ENCODE measurements at regions not wholly inside any gene's neighbourhood (a gene's known extent, or its start where the extent isn't known, plus 50 kb on each side); places are given as distances from the start of the nearest gene placed in this dataset.
A peak's percentile ranks its signal among the peaks of the same experiment; 100 is the strongest.
"Not testable (repeated sequence)": the region's sequence is repeated elsewhere in the genome, so short reads cannot be mapped to it uniquely, and the experiment has no call there.

DNA sequence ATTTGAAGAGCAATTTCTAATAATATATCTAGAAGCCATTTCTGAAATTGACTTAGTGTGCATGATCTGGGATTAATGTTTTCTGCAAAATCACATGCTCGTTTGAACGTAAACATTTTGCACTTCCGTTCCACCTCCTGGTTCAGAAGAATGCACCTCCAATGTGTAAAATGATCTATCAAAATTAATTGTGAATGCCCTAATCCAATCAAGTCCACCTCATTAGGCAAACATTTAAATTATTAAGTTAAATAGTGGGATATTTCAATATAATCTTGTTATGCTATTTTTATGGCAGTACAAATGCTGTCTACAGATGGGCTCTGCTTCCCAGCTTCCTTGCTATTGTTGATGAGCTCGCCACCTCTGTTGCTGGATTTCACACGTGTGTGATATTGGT, 542.5 kb downstream of the INSC start:
- no peak for DNase-seq (ENCODE audit: low read depth)

DNA sequence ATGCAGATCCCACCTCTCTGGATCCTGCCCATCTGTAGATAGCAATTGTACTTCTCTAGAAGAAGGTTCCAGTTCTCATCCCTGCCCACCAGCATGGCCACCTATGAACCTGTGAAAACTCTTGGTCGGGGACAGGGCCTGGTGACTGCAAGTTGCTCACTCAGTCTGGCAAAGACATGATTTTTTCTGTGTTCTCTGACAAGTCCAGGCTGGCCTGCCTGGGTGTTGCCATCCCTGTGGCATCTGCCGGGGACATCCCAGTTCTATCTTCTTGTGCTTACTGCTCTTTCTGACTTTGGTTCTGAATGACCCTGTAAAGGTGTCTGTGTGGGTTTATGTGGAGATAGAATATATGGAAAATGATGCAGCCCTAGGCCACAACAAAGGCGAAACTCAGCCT, 545.8 kb downstream of the INSC start:
- no peak for DNase-seq (ENCODE audit: low read depth)

DNA sequence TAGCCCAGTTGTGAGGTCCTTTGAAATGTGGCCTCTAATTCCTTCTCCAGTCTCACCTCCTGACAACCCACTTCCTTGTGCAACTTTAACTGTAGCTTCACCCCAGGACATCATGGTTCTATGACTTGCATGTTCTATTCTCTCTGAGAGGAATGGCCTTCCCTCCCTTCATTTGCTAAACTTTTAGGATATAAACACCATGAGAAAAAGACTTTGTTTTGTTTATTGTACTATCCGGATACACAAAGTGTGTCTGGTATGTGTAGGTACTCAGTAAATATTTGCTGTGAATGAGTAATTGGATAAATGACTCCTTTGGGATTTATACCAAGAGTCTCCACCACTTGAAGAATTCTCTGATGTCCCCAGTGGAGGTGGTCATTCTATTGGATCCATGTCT, 547.6 kb downstream of the INSC start:
- DNase-seq (ENCODE audit: low read depth): no peak

DNA sequence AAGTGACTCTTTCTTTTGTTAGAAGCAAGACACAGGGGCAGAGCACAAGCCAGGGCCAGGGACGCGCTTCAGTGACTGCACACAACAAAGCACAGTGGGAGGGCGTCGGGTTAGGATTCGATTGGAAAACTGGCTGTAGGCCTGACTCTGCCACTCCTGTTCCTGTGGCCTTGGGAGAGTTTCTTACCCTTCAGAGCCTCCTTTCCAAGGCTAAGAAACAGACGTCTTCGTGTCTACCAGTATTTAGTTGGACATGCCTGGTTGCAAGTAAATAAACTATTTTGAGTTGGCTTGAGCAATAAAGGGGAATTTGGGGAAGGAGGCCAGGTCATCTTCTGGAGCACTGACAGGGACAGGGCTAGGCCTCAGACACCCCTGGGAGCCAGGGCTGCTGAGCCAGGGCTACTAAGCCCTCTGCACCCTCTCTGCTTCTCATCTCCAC, 549.1 kb downstream of the INSC start:
- no peak for DNase-seq (ENCODE audit: low read depth)

DNA sequence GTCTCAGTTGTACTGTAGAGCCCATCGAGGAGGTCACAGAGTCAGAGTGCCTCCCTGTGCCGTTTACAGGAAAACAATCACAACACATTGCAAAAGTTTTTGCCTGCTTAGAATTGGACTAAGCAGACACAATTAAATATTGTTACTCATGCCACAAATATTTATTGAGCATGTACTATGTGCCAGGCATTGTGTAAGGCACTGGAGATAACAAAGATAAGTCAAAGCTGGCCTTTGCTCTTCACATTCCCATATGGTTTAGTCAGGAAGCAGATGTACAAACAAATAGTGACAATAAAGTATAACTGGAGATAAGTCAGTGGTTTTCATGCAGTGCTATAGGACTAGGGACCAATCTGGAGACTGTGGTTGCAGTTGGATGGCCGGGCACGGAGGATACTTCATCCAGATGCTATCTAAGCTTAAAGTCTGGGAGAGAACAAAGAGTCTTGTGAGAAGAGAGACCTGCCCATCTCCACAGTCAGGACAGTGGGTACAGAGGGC, 550.7 kb downstream of the INSC start:
- DNase-seq (ENCODE audit: low read depth): peak; percentile 43

DNA sequence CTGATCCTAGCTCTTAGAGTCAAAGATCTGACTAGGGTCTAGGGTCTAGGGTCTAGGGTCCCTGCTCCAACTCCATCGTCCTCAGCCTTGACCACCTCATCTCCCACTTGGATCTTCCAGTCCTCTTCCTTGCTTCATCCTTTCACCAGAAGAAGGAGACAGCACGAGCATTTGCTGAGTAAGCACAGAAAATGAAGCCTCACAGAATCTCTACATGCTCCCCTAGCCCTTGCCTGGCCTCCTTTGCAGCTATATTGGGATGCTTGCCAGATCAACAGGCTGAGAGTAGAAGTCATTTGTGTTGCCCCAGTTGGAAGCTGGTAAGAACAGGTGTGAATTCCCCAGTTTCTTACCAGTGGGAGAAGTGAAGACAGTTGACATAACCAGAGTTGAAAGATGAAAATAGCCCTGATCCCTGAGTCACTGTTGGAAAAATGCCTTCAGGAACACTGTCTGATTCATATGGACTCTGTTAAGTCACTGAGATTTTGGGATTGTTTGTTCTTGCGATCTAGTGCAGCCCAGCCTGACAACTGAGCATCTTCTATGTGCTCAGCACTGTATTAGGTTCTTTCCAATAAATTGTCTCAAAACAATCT, 552.5 kb downstream of the INSC start:
- DNase-seq (ENCODE audit: low read depth): no peak

DNA sequence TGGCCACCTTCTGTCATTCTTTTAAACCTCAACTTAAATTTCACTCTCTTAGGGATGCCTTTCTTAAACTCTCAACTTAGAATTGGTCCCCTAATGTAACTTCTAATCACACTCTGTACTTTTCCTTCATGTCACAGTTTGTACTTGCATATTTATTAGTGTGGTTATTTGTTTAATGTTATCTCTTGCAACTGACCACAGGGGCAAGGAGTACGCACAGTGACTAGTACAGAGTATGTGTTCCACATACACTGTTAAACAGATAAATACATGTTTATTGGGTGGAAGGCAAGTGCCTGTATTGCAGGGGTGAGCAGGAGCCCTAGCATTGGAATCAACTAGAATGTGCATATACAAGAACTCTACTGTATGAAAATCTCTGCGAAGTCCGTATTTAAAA, 554.0 kb downstream of the INSC start:
- no peak for DNase-seq (ENCODE audit: low read depth)

DNA sequence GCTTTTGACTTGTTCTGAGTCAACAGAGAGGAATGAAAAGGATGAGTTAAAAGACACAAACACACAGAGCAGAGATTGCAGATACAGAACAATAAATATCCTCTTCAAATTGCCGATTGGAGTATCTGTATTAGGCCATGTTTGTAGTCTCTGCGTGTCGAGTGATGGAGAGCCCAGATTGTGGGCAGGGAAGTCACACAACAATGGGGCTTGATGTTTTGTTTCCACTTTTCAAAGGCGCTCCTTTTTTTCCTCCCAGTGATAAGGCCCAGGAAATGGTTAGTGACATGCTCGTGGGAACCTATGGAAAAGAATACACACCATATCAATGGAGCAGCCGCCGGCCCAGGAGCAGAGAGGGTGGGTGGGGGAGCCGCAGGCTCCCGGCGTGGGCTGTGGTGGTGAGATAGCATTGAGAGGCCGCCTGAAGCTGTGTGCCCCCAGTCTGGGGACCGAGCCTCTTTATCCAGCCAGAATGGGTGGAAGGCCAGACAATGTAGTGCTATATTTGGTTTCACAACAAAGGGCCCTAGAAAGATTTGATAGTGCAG, 555.9 kb downstream of the INSC start:
- DNase-seq (ENCODE audit: low read depth): no peak

DNA sequence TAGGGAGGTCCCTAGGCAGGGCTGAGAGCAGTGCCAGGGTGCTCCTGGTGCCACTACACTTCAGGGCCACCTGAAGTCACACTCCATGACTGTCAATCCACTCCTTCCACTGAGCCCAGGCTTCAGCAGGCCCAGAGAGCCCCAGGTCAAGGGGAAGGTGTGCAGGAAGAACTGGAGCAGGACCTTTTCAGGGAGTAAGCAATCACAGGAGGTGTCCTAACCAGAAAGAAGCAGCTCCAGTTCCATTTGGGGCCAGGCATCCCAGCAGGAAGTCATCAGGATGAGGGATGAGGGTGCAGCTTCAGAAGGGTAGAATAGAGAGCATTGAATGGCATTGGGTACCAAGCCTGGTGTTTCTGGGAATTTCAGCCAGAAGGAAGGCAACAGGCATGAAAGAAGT, 556.5 kb downstream of the INSC start:
- no peak for DNase-seq (ENCODE audit: low read depth)

DNA sequence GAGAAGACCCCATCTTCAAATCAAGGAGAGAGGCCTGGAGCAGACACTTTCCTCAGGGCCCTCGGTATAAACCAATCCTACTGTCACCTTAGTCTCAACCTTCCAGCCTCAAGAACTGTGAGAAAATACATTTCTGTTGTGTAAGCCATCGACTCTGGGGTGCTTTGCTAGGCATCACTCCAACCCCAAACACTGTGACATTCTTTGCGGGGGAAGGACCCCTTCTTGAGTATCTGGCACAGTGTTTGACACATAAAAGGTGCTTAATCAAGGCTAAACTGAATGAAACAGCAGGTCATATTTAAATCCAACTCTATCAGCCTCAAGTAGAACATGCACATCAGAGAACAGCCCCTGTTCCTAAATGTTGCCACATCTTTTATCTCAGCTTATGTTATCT, 558.1 kb downstream of the INSC start:
- DNase-seq (ENCODE audit: low read depth): no peak

DNA sequence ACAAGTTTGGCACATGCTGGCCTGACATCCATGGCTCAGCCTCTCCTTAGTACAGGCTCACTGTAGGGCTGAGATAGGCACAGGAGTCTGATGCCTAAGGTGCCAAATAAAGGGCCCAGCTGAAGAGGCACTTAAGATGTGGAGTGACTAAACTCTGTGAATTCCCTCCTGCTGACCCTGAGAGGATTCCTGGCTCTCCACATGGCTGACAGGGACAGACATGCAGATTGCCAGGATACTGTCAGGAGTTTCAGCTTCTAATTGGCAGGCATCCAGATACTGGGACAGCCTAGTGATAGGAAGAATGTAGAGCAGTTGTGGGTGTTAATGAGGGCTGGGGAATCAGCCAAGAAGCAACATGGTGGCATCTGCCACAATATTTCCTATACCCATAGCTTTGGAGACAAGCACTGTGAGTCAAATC, 558.7 kb downstream of the INSC start:
- DNase-seq (ENCODE audit: low read depth): no peak

DNA sequence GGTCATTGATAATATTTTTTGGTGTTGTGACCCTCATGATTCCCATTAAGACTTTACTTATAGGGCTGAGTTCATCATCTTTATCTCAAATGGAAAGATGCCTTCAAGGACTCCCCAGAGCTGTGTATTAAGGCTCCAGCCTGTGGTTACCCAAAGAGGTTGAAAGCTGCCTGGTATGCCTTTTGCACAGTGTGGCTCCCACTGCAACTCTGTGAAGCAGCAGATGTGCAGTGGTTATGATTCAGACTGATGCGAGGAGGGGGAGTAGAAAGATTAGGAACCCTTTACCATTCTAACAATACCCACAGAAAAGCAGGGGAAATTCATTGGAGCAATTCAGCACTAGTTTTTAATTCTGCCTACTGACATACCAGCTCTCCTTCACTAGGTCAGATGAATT, 560.0 kb downstream of the INSC start:
- DNase-seq (ENCODE audit: low read depth): no peak

DNA sequence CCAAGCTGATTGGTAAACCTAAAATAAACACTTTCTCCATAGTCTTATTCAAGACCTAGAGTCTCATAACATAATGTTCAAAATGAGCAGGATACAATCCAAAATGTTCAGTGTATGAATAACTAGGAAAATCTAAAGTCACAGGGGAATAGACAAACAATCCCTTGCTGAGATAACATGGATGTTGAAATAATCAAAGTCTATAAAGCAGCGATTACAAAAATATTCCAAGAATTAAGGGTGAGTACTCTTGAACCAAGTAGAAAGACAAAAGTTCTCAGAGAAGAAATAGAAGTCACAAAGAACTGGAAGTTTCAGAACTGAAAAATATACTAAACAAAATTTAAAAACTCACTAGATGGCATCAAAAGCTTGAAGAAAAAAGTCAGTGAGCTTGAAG, 561.0 kb downstream of the INSC start:
- no peak for DNase-seq (ENCODE audit: low read depth)

DNA sequence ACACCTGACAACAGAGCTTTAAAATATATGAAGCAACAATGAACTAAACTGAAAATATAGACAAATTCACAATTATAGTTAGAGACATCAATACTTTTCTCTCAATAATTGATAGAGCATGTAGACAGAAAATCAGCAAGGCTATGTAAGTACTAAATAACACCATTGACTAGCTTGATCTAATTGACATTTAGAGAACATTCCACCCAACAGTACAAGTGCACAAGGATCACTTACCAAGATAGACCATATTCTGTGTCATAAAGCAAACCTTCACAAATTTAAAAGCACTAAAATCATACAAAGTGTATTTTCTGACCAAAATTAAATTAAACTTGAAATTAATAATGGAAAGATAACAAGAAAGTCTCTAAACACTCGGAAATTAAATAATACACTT, 562.5 kb downstream of the INSC start:
- no peak for DNase-seq (ENCODE audit: low read depth)

DNA sequence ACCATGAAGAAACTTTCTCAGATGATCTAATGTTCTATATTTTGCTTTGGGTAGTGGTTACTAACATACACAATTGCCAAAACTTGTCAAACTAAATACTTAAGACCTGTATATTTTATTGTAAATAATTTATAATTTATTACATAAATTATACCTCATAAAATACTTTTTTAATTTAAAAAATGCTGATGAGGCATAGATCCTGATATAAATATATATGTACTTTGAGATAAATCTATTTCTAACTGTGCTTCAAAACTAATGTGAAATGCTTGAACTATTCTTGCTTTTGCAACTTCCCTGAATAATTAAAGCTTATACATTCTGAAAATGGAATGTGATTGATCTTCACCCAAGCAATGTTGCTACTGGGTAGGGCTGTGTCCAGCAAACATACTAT, 568.8 kb downstream of the INSC start:
- no peak for DNase-seq (ENCODE audit: low read depth)

DNA sequence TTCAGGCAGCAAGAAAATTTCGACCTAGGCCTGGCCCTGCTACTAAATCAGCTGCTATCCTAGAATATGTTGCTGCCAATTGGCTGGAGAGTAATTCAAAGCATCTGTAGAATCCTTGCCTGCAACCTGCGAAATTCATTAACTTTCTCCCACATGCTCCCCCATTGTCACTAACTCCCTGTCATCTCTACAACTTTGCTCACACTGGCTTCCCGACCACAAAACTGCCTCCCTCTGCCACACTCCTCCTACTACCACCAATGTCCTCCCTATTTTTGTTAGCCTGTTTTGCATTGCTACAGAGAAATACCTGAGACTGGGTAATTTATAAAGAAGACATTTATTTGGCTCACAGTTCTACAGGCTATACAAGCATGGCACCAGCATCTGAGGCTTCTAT, 570.6 kb downstream of the INSC start:
- no peak for DNase-seq (ENCODE audit: low read depth)

DNA sequence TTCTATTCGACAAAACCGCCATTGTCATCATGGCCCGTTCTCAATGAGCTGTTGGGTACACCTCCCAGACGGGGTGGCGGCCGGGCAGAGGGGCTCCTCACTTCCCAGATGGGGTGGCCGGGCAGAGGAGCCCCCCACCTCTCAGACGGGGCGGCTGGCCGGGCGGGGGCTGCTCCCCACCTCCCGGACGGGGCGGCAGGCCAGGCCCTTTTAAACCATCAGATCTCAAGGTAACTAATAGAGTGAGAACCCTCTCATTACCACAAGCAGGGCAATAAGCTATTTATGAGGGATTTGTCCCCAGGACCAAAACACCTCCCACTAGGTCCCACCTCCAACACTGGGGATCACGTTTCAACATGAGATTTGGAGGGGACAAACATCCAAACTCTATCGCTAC, 571.5 kb downstream of the INSC start:
- not testable (repeated sequence) for DNase-seq (ENCODE audit: low read depth)

DNA sequence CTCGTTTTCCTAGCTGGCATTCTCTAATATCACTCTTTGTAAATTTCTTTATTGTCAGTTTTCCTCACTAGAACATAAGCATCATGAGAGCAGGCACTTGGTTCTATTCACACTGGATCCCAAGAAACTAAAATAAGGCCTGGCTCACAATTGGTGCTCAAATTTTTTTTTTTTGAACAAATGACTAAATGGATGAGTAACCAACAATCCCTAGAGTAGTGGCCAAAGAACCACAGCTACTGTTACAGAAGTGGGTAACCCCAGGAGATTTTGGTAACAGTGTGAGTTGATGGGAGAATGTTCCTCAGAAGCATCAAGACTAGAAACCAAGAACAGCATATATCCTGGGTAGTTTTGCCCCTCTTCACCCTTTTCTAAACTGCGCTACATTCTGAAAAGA, 572.6 kb downstream of the INSC start:
- no peak for DNase-seq (ENCODE audit: low read depth)

DNA sequence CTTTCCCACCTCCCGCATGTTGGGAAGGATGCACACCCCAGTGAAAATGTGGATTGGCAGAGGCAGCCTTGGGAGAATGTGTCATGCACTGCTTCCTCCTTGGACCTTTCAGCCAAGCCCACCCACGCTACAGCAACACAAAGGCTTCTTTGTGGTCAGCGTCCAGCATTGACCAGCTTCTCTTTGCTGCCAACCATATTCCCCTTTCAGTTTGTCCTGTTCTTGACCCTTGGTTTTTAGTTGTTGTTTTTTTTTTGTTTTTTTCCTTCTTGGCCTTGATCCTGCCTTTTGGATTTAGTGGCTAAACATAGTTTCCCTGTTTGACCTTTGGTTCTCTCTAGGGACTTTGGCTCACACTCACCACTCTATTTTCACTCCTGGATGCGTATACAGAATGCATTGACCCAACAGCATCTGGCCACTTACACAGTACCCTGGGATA, 573.6 kb downstream of the INSC start:
- DNase-seq (ENCODE audit: low read depth): peak; percentile 54

DNA sequence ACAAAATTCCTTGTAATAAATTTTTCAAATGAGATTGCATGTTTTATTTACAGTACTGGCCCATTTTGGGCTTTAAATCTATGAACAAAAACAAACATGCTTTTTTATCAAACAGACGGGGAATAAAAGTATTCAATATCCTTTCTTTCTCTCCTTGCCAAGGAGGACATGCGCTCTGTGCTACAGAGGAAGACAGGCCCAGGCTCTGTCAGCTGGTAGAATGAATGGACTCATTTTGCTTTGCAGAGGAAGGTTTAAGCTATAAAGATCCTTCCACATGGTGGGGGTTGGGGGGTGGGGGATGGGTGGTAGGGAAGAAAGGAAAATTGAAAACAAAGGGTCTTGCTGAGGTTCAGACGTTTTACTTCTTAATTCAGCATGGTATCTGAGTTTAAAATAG, 575.6 kb downstream of the INSC start:
- DNase-seq (ENCODE audit: low read depth): no peak

DNA sequence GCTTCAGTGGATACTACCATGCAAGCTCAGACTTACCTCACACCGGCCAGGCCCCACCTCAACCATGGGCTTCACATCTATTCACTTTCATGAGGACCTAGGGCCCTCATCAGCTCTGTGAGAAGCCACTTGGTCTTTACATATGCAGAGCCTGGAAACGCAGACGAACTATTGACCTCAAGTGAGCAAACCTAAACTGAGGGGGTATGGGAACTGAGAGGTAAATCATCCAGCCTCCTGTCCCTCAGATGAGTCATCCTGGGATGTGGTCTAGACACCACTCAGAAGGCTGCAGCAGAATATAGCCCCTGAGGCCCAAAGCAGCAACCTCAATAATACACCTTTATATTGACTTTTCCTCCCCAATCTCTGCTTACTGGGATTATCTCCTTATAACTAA, 578.0 kb downstream of the INSC start:
- DNase-seq (ENCODE audit: low read depth): peak; percentile 4

DNA sequence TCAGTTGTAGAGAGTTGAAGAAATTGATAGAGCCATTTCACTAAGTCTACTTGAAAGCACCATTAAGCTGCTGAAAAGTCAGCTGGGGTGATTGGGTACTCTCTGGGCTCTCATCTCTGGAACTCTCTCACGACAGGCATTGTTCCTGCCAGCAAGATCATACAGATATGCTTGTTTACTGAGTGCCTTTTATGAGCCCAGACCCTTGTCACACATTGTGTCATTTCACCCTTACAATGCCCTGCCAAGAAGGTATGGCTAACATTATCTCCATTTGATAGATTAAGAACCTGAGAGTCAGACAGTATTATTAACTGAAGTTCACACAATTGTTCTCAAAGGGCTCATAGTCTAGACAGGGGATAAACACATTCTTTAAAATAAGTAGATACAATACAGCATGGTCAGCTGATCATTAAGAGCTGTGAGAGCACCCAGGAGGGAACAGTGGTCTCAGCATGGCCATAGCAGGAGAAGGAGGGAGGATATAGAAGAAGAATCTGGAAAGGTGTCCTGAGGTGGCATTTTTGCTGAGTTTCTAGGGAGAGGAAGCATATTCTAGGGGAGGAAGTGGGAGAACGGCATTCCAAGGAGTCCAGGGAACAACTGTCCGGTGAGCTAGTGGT, 580.5 kb downstream of the INSC start:
- no peak for DNase-seq (ENCODE audit: low read depth)

DNA sequence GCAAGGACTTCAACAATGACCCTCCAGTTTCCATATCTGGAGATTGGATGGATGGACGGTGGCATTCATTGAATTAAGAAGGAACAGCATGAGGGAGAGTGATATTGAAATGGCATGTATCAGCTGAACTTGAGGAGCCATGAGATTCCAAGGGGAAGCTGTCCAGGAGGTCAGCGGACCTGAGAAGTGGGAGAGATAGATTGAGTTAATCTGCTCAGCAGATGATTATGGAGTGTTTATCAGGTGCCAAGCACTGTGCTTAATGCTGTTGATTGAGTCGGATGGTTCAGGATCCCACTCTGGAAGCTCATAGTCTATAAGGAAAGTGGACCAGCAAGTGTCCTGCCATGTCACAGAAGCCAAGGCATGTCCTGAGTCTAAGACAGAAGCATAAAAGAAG, 581.3 kb downstream of the INSC start:
- DNase-seq (ENCODE audit: low read depth): no peak

Measured in RPMI7951 (cell line).